Activated CD4-positive, alpha-beta T cell treated with anti-CD3 and anti-CD28 coated beads, Interleukin-2, amount 50 U/mL, for 48 hours (primary cell): ENCODE measurements at regions not wholly inside any gene's neighbourhood (a gene's known extent, or its start where the extent isn't known, plus 50 kb on each side); places are given as distances from the start of the nearest gene placed in this dataset.

Experiments used
- DNase-seq, 2 experiments: peaks; one replicate each; pipeline ENCODE4 v3.0.0-alpha.2; 2020

GRCh38 chr5:156094001-156094400 lies 233.0 kb upstream of the SGCD start:
- no peak for DNase-seq

GRCh38 chr5:156095709-156096241 lies 231.2 kb upstream of the SGCD start:
- no peak for DNase-seq

GRCh38 chr5:156096259-156096658 lies 230.7 kb upstream of the SGCD start:
- DNase-seq: no peak

- no peak for DNase-seq
Observed at GRCh38 chr5:156103155-156103885, 223.6 kb upstream of the SGCD start.

GRCh38 chr5:156109317-156110023 lies 217.5 kb upstream of the SGCD start:
- no peak for DNase-seq

- no peak for DNase-seq
Observed at GRCh38 chr5:156119692-156120091, 207.3 kb upstream of the SGCD start.

GRCh38 chr5:156120777-156121176 lies 206.2 kb upstream of the SGCD start:
- DNase-seq: no peak

GRCh38 chr5:156121234-156121633 lies 205.7 kb upstream of the SGCD start:
- no peak for DNase-seq

- DNase-seq: no peak
Observed at GRCh38 chr5:156121882-156122281, 205.1 kb upstream of the SGCD start.

- no peak for DNase-seq
Observed at GRCh38 chr5:156124708-156125107, 202.3 kb upstream of the SGCD start.

- no peak for DNase-seq
Observed at GRCh38 chr5:156125118-156125517, 201.8 kb upstream of the SGCD start.

- no peak for DNase-seq
Observed at GRCh38 chr5:156126716-156127115, 200.2 kb upstream of the SGCD start.

- DNase-seq: no peak
Observed at GRCh38 chr5:156128026-156128425, 198.9 kb upstream of the SGCD start.

GRCh38 chr5:156134216-156134615 lies 192.7 kb upstream of the SGCD start:
- DNase-seq: no peak

- no peak for DNase-seq
Observed at GRCh38 chr5:156135531-156135930, 191.4 kb upstream of the SGCD start.

GRCh38 chr5:156137071-156137869 lies 189.7 kb upstream of the SGCD start:
- no peak for DNase-seq

- DNase-seq: no peak
Observed at GRCh38 chr5:156142867-156143266, 184.1 kb upstream of the SGCD start.

GRCh38 chr5:156147261-156147943 lies 179.6 kb upstream of the SGCD start:
- DNase-seq: no peak

- no peak for DNase-seq
Observed at GRCh38 chr5:156147944-156148285, 179.0 kb upstream of the SGCD start.

GRCh38 chr5:156148301-156148700 lies 178.7 kb upstream of the SGCD start:
- no peak for DNase-seq

- DNase-seq: no peak
Observed at GRCh38 chr5:156149213-156149612, 177.8 kb upstream of the SGCD start.

GRCh38 chr5:156153602-156154001 lies 173.4 kb upstream of the SGCD start:
- DNase-seq: no peak

GRCh38 chr5:156154757-156155156 lies 172.2 kb upstream of the SGCD start:
- DNase-seq: no peak
